HUES48 (cell line): ENCODE measurements at regions not wholly inside any gene's neighbourhood (a gene's known extent, or its start where the extent isn't known, plus 50 kb on each side); places are given as distances from the start of the nearest gene placed in this dataset.

Source experiments
- H3K27ac ChIP-seq: one replicate; pipeline ENCODE4 v1.7.0; 2013; ENCODE audit warnings: low read depth, low read length, inconsistent platforms
- H3K27me3 ChIP-seq: 2 replicates; pipeline ENCODE4 v1.6.1; 2013; ENCODE audit warnings: mild to moderate bottlenecking, low read length; ENCODE audit not compliant: control insufficient read depth, insufficient read depth
- H3K36me3 ChIP-seq: 2 replicates; pipeline ENCODE4 v1.6.1; 2013; ENCODE audit warnings: low read length; ENCODE audit not compliant: control insufficient read depth, insufficient read depth
- H3K4me1 ChIP-seq: 2 replicates; pipeline ENCODE4 v1.6.1; 2013; ENCODE audit warnings: mild to moderate bottlenecking, low read length; ENCODE audit not compliant: control insufficient read depth, insufficient read depth
- H3K4me3 ChIP-seq: 2 replicates; pipeline ENCODE4 v1.5.1; 2013; ENCODE audit warnings: mild to moderate bottlenecking, low read depth, low read length
- H3K9ac ChIP-seq: 2 replicates; pipeline ENCODE4 v1.6.1; 2013; ENCODE audit warnings: mild to moderate bottlenecking, low read depth, low read length, moderate library complexity
- H3K9me3 ChIP-seq: 2 replicates; pipeline ENCODE4 v1.6.1; 2013; ENCODE audit warnings: low read length; ENCODE audit not compliant: control insufficient read depth, insufficient read depth

DNA sequence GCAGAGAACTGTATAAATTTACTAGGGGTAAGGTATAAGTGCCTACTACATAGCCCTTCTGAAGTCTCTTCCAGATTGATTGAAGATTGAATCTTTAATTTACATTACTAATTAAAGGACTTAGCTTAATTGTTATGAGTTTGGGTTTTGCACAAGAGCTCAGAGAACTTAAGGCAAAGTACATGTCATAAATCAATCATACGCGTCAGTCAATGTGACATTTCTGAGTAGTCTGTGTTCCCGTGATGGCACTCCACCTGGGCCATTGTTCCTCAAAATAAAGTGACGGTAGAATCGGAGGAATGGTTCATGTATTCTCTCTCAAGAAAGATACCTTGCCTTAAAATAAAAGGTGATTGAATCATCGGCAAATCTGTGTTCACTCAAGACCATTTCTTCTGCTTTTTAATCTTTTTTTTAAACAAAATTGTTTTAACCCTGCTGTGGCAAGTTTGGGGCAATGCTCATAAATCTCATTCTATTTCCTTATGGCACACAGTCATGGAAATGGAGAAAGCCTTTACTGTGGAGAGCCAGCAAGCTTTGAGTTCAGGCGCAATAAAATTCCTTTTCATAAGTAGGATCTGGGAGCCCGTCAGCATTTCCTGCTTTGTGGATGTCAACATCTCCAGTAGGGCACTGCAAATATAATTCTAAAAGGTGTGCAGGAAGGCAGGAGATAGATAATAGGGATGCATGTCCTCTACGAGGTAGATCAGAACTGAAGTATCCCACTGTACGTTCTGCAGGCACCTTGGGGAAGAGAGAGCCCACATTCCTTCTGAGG is 427.4 kb downstream of the GATA3 start:
- no peak overlapping the region for H3K9ac ChIP-seq
- H3K4me3 ChIP-seq = no peak overlapping the region
- H3K27ac ChIP-seq = no peak overlapping the region
- H3K9me3 ChIP-seq = peaks cover 7% of the 10 kb centered on the region
- H3K27me3 ChIP-seq = no peaks in the 10 kb centered on the region
- H3K4me1 ChIP-seq = peaks cover 6% of the 10 kb centered on the region; the same call in 1 of the 2 replicates
- no peaks in the 10 kb centered on the region for H3K36me3 ChIP-seq

DNA sequence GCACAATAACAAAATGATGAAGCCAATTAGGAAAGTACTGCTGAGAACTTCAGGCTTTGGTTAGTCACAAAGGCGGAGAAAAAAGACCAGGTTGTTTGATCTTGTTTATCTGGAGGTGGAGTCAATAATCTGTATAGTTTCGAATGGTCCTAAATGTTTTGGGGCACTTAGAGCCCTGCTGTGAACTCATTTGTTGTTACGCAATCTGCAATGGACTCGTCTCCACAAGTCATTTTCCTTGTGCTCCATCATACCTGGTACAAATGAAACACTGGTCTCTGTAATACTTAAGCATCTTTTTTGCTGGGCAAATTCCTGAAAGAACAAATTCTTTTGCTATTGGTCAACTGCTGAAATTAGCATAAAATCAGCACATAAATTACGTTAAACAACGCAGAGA is 430.5 kb downstream of the GATA3 start:
- H3K9me3 ChIP-seq = no peaks in the 10 kb centered on the region

DNA sequence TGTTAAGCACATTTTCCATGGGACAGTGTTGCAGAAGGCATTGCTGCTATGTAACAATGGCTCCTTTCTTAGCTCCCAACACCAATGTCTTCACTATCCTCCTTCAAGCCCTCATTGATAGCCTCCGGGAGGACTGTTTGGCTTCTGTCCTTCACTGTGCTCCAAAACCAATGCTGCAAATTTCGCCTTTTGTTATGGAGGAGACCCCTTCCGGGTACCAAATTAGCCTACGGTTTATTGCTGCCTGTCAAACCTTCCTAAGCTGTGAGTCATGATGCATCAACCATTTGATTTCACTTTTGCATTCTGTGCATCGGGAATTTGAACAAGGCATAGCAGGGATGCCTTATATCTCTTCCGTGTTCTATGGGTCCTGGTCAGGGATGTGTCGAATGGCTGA is 432.9 kb downstream of the GATA3 start:
- Histone ChIP-seq H3K27me3 (no peaks in the 10 kb centered on the region), H3K4me3 (no peak overlapping the region)

More for the DNA sequence above, 430.5 kb downstream of the GATA3 start:
- no peak overlapping the region for H3K9ac ChIP-seq
- H3K27me3 ChIP-seq = no peaks in the 10 kb centered on the region
- H3K27ac ChIP-seq = no peak overlapping the region
- H3K4me1 ChIP-seq = peaks cover 10% of the 10 kb centered on the region; the same call in 1 of the 2 replicates
- no peak overlapping the region for H3K4me3 ChIP-seq
- no peaks in the 10 kb centered on the region for H3K36me3 ChIP-seq

DNA sequence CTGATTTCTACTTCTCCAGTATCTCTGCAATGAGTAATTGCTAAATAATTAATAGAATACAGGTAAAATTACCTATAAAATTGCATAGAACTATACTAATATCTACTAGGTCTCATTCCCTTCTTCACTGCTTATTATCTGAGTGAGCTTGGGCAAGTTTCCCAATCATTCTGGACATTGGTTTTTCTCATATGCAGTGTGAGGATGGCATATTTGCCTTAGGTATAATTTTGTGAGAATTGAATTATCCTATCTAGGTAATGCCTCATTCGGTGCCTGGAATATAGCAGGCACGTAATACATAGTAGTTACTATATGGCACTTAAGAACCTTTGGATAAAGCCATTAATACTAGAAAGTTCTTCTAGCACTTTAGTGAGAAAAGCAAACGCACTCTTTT is 434.7 kb downstream of the GATA3 start:
- Histone ChIP-seq H3K4me3 (no peak overlapping the region), H3K9ac (no peak overlapping the region), H3K4me1 (peaks cover 10% of the 10 kb centered on the region; the same call in 1 of the 2 replicates), H3K27ac (no peak overlapping the region), H3K27me3 (no peaks in the 10 kb centered on the region), H3K9me3 (no peaks in the 10 kb centered on the region), H3K36me3 (no peaks in the 10 kb centered on the region)

More for the DNA sequence above, 432.9 kb downstream of the GATA3 start:
- Histone ChIP-seq H3K36me3 (no peaks in the 10 kb centered on the region), H3K27ac (no peak overlapping the region), H3K9ac (no peak overlapping the region), H3K4me1 (peaks cover 10% of the 10 kb centered on the region; the same call in 1 of the 2 replicates), H3K9me3 (no peaks in the 10 kb centered on the region)

DNA sequence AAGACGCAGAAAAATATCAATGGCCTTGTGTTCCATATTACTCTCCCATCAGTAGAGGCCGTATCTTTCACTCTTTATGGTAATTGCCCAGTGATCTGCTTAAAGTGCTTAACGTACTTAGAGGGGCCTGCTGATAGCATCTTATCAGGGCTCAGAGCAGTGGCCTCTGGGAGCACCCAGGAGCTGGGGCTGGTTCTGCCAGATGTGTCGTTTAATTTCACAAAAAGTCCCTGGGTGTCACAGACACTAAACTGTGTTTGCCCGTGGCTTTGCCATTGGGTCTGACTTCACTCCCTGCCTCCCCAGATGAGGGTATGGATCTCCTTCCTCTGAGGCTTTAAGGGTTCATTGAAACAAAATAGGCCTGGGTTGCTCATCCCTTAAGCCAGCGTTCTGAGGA is 435.3 kb downstream of the GATA3 start:
- Histone ChIP-seq H3K9me3 (no peaks in the 10 kb centered on the region), H3K4me3 (no peak overlapping the region), H3K9ac (no peak overlapping the region), H3K36me3 (no peaks in the 10 kb centered on the region), H3K27me3 (no peaks in the 10 kb centered on the region), H3K27ac (no peak overlapping the region), H3K4me1 (peaks cover 9% of the 10 kb centered on the region; the same call in 1 of the 2 replicates)

DNA sequence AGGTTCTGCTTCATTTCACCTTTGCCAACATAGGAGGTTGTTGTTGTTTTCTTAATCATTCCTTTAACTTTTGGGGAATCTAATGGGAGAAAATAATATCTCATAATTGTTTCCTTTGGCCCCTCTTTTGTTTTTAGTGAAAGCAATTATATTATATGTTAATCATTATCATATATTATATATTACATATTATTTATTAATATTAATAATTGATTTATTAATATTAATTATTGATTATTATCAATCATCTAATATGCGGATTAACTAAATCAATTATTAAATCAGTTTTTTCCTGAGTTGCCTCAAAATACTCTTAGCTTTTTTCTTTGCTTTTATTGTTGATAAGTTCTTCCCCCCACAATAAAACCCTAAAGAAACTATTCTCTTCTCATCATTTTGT is 443.8 kb downstream of the GATA3 start:
- no peaks in the 10 kb centered on the region for H3K27me3 ChIP-seq

DNA sequence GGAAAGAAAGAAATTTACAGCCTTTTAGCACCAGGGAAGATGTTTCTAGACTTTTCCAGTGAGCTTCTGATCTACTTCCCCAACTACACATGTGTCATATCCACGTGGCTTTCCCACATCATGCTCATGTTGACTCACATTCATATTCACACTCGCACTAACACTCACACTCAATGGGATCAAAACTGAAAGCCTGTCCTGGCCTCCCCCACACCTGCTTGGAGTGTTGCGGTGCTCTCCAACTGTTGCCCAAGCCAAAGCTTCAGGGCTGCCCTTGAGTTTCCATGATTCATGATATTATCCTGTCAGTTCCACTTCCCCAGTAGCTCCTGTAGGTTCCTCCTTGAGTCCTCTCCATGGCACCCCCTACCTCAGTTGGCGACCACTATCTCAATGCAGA is 444.4 kb downstream of the GATA3 start:
- Histone ChIP-seq H3K4me3 (no peak overlapping the region), H3K27ac (no peak overlapping the region), H3K9ac (no peak overlapping the region), H3K36me3 (no peaks in the 10 kb centered on the region), H3K9me3 (no peaks in the 10 kb centered on the region), H3K4me1 (peaks cover 26% of the 10 kb centered on the region), H3K27me3 (no peaks in the 10 kb centered on the region)

More for the DNA sequence above, 443.8 kb downstream of the GATA3 start:
- Histone ChIP-seq H3K9ac (no peak overlapping the region), H3K27ac (no peak overlapping the region), H3K9me3 (no peaks in the 10 kb centered on the region), H3K4me1 (peaks cover 20% of the 10 kb centered on the region), H3K4me3 (no peak overlapping the region), H3K36me3 (no peaks in the 10 kb centered on the region)

DNA sequence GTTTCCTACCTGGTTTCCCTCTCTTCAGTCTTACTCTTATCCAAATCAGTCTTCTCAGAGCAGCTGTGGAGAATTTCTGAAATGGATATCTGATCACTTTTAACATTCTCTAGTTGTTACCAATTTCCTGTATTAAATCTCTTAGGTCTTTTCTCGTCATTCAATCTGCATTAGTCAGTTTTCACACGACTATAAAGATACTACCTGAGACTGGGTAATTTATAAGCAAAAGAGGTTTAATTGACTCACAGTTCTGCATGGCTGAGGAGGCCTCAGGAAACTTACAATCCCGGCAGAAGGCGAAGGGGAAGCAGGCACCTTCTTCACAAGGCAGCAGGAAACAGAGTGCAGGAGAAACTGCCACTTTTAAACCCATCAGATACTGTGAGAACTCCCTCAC is 444.8 kb downstream of the GATA3 start:
- H3K27me3 ChIP-seq = no peaks in the 10 kb centered on the region
- H3K27ac ChIP-seq = no peak overlapping the region
- no peak overlapping the region for H3K9ac ChIP-seq
- no peaks in the 10 kb centered on the region for H3K36me3 ChIP-seq
- peaks cover 31% of the 10 kb centered on the region for H3K4me1 ChIP-seq
- H3K4me3 ChIP-seq = no peak overlapping the region
- no peaks in the 10 kb centered on the region for H3K9me3 ChIP-seq

DNA sequence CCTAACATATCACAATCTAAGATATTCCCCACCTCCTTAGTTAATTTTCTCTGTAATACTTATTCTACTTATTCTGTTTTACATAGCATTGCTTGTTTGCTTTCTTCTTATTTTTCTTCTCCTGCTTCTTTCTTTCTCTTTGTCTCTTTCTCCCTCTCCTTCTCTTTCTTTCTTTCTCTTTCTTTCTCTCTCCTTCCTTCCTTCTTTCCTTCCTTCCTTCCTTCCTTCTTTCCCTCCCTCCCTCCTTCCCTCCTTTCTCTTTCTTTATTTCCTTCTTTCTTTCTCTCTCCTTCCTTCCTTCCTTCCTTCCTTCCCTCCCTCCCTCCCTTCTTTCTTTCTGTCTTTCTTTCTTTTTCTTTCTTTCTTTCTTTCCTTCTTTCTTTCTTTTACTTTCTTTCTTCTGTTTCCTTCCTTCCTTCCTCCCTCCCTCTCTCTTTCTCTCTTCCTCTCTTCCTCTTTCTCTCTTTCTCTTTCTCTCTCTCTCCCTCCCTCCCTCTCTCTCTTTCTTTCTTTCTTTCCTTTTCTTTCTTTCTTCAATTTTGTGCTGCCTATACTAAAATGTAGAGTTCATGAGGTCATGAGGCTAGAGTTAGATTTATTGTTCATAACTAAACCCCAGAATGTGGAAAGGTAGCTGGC is 445.4 kb downstream of the GATA3 start:
- peaks cover 36% of the 10 kb centered on the region for H3K4me1 ChIP-seq
- no peak overlapping the region for H3K9ac ChIP-seq
- H3K27ac ChIP-seq = no peak overlapping the region
- no peaks in the 10 kb centered on the region for H3K9me3 ChIP-seq
- H3K27me3 ChIP-seq = no peaks in the 10 kb centered on the region
- no peaks in the 10 kb centered on the region for H3K36me3 ChIP-seq
- H3K4me3 ChIP-seq = no peak overlapping the region

DNA sequence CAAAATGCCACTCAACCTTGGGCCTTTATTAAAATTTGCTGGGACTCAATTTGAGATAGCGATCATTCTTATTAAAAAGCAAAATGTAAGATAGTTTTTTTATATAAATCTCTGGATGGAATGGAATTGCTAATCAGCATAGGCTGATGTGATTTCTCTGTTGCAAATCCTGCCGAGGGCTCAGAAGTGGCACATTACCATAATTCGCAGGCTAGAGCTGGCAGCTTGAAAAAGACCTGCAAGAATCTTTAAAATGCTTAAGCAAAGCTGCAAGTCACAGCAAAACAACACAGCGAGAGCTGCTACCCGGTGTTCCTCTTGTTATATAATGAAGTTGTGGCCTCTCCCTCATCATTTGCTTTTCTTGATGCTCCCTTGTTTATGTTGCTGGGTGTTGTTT is 448.1 kb downstream of the GATA3 start:
- Histone ChIP-seq H3K9ac (no peak overlapping the region), H3K9me3 (no peaks in the 10 kb centered on the region), H3K4me1 (peaks cover 37% of the 10 kb centered on the region), H3K27me3 (no peaks in the 10 kb centered on the region), H3K4me3 (no peak overlapping the region), H3K36me3 (no peaks in the 10 kb centered on the region), H3K27ac (peak overlapping the region; percentile 71)

DNA sequence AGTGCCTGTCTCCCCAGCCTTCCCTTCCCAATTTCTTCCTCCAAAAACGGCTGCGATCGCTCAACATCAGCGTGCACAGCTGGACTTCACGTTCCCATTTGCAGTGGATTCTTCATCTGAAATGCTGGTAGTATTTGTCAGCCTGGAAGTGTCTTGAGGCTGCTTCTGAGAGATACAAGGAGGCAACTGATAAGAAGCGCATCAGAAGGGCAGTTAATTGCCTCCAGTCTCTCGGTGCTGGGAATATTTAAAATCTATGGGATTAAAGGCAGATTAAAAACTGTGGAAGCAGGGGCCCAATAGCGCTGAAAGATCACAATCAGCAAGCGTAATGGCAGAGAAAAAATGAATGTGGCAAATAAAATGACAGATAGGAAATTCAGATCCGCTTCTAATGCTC is 450.0 kb downstream of the GATA3 start:
- Histone ChIP-seq H3K9ac (no peak overlapping the region), H3K9me3 (no peaks in the 10 kb centered on the region)

More for the DNA sequence above, 450.0 kb downstream of the GATA3 start:
- no peak overlapping the region for H3K27ac ChIP-seq
- peaks cover 37% of the 10 kb centered on the region for H3K4me1 ChIP-seq
- H3K36me3 ChIP-seq = no peaks in the 10 kb centered on the region
- H3K27me3 ChIP-seq = no peaks in the 10 kb centered on the region
- H3K4me3 ChIP-seq = no peak overlapping the region
